ENCODE measurements at regions not wholly inside any gene's neighbourhood (a gene's known extent, or its start where the extent isn't known, plus 50 kb on each side); places are given as distances from the start of the nearest gene placed in this dataset.
"Not testable (repeated sequence)": the region's sequence is repeated elsewhere in the genome, so short reads cannot be mapped to it uniquely, and the experiment has no call there.

GRCh38 chr6:94562846-94563245 lies 1014.5 kb upstream of the MANEA start:
- Histone ChIP-seq H4K20me1 (ENCODE audit: control insufficient read depth, extremely low read depth, insufficient read depth, low read length) (no peaks in the 10 kb centered on the region), H3K4me2 (ENCODE audit: extremely low read depth, insufficient read depth, low read length) (no peak overlapping the region), H3K9me3 (ENCODE audit: control insufficient read depth, insufficient read depth, low read depth, low read length) (no peaks in the 10 kb centered on the region), H2AFZ (ENCODE audit: low read length) (no peak overlapping the region), H3K79me2 (ENCODE audit: control insufficient read depth, insufficient read depth, low read length) (no peaks in the 10 kb centered on the region), H3K36me3 (ENCODE audit: control insufficient read depth, insufficient read depth, low read length) (no peaks in the 10 kb centered on the region), H3K4me3 (replicated peaks in 1 of 4; ENCODE audit: control extremely low read depth in 1 of 4, insufficient read depth in 1 of 4, low read depth in 3 of 4, low read length in 4 of 4) (no peak overlapping the region), H3K27me3 (ENCODE audit: control insufficient read depth, insufficient read depth, low read length) (no peaks in the 10 kb centered on the region), H3K9ac (ENCODE audit: insufficient read depth, low read length) (no peak overlapping the region), H3K4me1 (ENCODE audit: control insufficient read depth, extremely low read depth, insufficient read depth, low read length) (no peaks in the 10 kb centered on the region), H3K27ac (ENCODE audit: insufficient read depth, low read length) (no peak overlapping the region)
- TF ChIP-seq CTCF (conservative IDR thresholded peaks at IDR 0.05 in 1 of 2, IDR thresholded peaks at IDR 0.05 in 1 of 2; ENCODE audit: low read depth in 1 of 2, low read length in 2 of 2) (no peak), EZH2 (IDR thresholded peaks at IDR 0.05; ENCODE audit: low read length, missing control alignments) (no peak)
- DNase-seq (ENCODE audit: low read depth in 2 of 2): no peak

GRCh38 chr6:94559829-94560537 lies 1017.4 kb upstream of the MANEA start:
- no peak overlapping the region for H3K4me2 ChIP-seq (ENCODE audit: extremely low read depth, insufficient read depth, low read length)
- H2AFZ ChIP-seq (ENCODE audit: low read length): no peak overlapping the region
- no peaks in the 10 kb centered on the region for H3K27me3 ChIP-seq (ENCODE audit: control insufficient read depth, insufficient read depth, low read length)
- H3K79me2 ChIP-seq (ENCODE audit: control insufficient read depth, insufficient read depth, low read length): no peaks in the 10 kb centered on the region
- H3K9me3 ChIP-seq (ENCODE audit: control insufficient read depth, insufficient read depth, low read depth, low read length): no peaks in the 10 kb centered on the region
- no peak for DNase-seq (ENCODE audit: low read depth in 2 of 2)
- H3K4me3 ChIP-seq (replicated peaks in 1 of 4; ENCODE audit: control extremely low read depth in 1 of 4, insufficient read depth in 1 of 4, low read depth in 3 of 4, low read length in 4 of 4): no peak overlapping the region
- no peaks in the 10 kb centered on the region for H3K36me3 ChIP-seq (ENCODE audit: control insufficient read depth, insufficient read depth, low read length)
- no peak for TF ChIP-seq CTCF (conservative IDR thresholded peaks at IDR 0.05 in 1 of 2, IDR thresholded peaks at IDR 0.05 in 1 of 2; ENCODE audit: low read depth in 1 of 2, low read length in 2 of 2)
- TF ChIP-seq EZH2 (IDR thresholded peaks at IDR 0.05; ENCODE audit: low read length, missing control alignments): no peak
- H3K9ac ChIP-seq (ENCODE audit: insufficient read depth, low read length): no peak overlapping the region
- H3K27ac ChIP-seq (ENCODE audit: insufficient read depth, low read length): no peak overlapping the region
- H3K4me1 ChIP-seq (ENCODE audit: control insufficient read depth, extremely low read depth, insufficient read depth, low read length): no peaks in the 10 kb centered on the region
- H4K20me1 ChIP-seq (ENCODE audit: control insufficient read depth, extremely low read depth, insufficient read depth, low read length): no peaks in the 10 kb centered on the region

DNA sequence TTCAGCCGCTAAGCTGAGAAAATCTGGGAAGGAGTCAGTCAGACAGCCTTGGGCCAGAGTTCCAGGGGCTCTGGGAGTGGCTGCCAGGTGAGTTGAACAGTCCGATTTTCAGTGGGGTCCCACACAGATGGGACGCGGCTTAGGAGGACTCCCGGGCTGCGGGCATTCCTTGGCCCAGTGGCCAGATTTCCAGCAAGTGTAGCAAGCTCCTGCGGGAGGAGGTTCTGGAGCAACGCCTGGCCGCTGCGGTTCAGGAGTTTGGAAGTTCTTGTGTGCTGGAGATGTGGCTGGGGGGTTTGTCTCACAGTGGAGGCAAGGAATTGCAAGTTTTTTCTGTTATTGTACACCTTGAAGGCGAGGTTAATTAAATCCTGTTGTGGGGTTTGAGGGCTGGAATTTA lies 1020.1 kb upstream of the MANEA start:
- DNase-seq (ENCODE audit: low read depth in 2 of 2); H3K4me3 ChIP-seq (replicated peaks in 1 of 4; ENCODE audit: control extremely low read depth in 1 of 4, insufficient read depth in 1 of 4, low read depth in 3 of 4, low read length in 4 of 4); H4K20me1 ChIP-seq (ENCODE audit: control insufficient read depth, extremely low read depth, insufficient read depth, low read length); H3K4me2 ChIP-seq (ENCODE audit: extremely low read depth, insufficient read depth, low read length); H3K27me3 ChIP-seq (ENCODE audit: control insufficient read depth, insufficient read depth, low read length); H3K4me1 ChIP-seq (ENCODE audit: control insufficient read depth, extremely low read depth, insufficient read depth, low read length); H3K9me3 ChIP-seq (ENCODE audit: control insufficient read depth, insufficient read depth, low read depth, low read length); H2AFZ ChIP-seq (ENCODE audit: low read length); H3K27ac ChIP-seq (ENCODE audit: insufficient read depth, low read length); H3K9ac ChIP-seq (ENCODE audit: insufficient read depth, low read length); H3K79me2 ChIP-seq (ENCODE audit: control insufficient read depth, insufficient read depth, low read length); H3K36me3 ChIP-seq (ENCODE audit: control insufficient read depth, insufficient read depth, low read length): not testable (repeated sequence)
